GM12865 (cell line): ENCODE measurements at regions not wholly inside any gene's neighbourhood (a gene's known extent, or its start where the extent isn't known, plus 50 kb on each side); places are given as distances from the start of the nearest gene placed in this dataset.

Experiments used
- DNase-seq: peaks from one replicate; pipeline ENCODE4 v3.0.0; 2010; ENCODE audit warnings: low read depth
- H3K4me3 ChIP-seq: 2 replicates; pipeline ENCODE4 v1.5.1; 2011; ENCODE audit warnings: mild to moderate bottlenecking, low read depth, low read length, control low read depth
- CTCF ChIP-seq: IDR thresholded peaks from 2 replicates; pipeline ENCODE4 v1.5.1; 2011; ENCODE audit warnings: low read length, control low read depth, low read depth, inconsistent platforms; ENCODE audit not compliant: insufficient read depth; ENCODE audit errors: missing control alignments

DNA sequence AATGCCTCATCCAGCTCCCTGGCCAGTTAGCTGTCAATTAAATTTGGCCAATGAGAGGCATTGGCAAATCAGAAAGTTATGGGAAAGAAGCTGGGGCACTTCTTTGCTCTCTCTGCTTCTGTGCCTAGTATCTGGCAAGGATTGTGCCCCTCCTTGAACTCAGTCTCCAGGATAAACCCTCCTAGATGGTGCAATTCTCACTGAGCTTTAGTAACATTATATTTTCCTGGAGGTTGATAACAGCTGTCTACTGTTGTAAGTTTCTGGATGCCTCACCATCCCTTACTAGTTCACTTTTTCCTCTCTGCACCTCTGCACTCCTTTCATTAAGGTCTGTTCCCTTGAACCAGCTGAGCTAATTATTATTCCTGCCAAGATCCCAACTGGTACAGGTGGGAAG lies 329.5 kb downstream of the MFSD1 start:
- no peak overlapping the region for H3K4me3 ChIP-seq
- TF ChIP-seq CTCF = no peak
- DNase-seq = no peak

- no peak for DNase-seq
- no peak for TF ChIP-seq CTCF
- no peak overlapping the region for H3K4me3 ChIP-seq
Measured at GRCh38 chr3:159137949-159138348, 336.1 kb downstream of the MFSD1 start.

DNA sequence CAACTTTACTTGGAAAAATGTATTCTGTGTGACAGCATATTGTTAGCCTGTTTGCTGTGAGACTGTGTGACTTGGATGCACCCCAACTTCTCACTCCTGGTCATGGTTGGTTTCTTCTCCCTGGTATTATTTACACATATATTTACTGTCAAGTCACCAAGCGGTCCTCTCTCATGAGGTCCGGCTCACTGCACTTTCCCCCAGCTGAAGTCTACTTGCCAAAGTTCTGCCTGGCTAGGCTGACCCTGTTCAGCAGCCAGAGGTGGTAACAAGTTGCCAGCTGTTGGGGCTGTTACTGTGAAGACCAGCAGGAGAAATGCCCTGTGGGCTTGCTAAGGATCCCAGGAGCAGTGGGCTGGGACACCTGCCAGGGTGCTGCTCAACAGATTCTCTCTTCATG lies 337.5 kb downstream of the MFSD1 start:
- H3K4me3 ChIP-seq = no peak overlapping the region
- no peak for TF ChIP-seq CTCF
- no peak for DNase-seq

- TF ChIP-seq CTCF = no peak
- H3K4me3 ChIP-seq = no peak overlapping the region
Measured at GRCh38 chr3:159144472-159144871, 342.6 kb downstream of the MFSD1 start.

GRCh38 chr3:159144891-159145290 lies 343.0 kb downstream of the MFSD1 start:
- H3K4me3 ChIP-seq = no peak overlapping the region
- TF ChIP-seq CTCF = no peak
- DNase-seq = no peak

More at GRCh38 chr3:159144472-159144871, 342.6 kb downstream of the MFSD1 start:
- no peak for DNase-seq

GRCh38 chr3:159146392-159146791 lies 344.5 kb downstream of the MFSD1 start:
- no peak overlapping the region for H3K4me3 ChIP-seq
- TF ChIP-seq CTCF = no peak
- no peak for DNase-seq

DNA sequence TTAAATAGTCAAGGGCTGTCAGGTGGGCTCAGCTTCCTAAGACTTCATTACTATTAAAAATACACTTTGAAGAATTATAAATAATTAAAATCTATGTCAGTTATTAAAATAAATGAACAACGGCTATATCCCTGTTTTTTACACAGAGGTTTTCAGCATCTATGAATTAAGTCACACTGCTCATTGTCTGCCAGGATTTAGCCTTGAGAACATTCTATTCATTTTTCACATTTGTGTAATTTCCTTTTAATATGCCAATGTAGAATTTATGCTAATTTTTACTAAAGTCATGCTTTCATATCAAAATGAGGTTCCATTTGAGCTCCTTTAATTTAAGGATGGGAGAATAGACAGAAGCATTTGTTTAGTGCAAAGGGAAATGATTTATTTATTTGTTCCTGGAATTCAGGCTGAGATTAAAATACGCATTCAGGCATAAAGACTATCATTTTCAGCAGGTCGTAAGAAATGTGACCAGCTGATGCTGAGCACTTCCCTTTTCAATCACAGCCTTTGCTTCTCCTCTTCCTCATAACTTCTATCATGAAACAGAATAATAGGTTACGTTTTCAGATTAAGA lies 345.1 kb downstream of the MFSD1 start:
- no peak overlapping the region for H3K4me3 ChIP-seq
- no peak for TF ChIP-seq CTCF
- no peak for DNase-seq
